ENCODE measurements at regions not wholly inside any gene's neighbourhood (a gene's known extent, or its start where the extent isn't known, plus 50 kb on each side); places are given as distances from the start of the nearest gene placed in this dataset.

GRCh38 chr4:123495530-123495929 lies 98.9 kb downstream of the SPRY1 start:
- no peak overlapping the region for H3K4me3 ChIP-seq (ENCODE audit: low read length)
- peak overlapping the region; percentile 75 for H3K27ac ChIP-seq (ENCODE audit: low read length)
- no peaks in the 10 kb centered on the region for H3K9me3 ChIP-seq (ENCODE audit: control insufficient read depth, low read depth, low read length)
- peaks cover 17% of the 10 kb centered on the region for H3K4me1 ChIP-seq (ENCODE audit: control insufficient read depth, insufficient read depth, low read length)
- no peaks in the 10 kb centered on the region for H3K27me3 ChIP-seq (ENCODE audit: control insufficient read depth, insufficient read depth, low read length)
- H3K36me3 ChIP-seq (ENCODE audit: control insufficient read depth, insufficient read depth, low read length): no peaks in the 10 kb centered on the region
- WGBS (ENCODE audit: insufficient coverage, low lambda C conversion rate): no CpG with 5 or more reads among the region's 2 CpGs
- DNase-seq: peak; percentile 77 to 85

GRCh38 chr4:123496421-123496820 lies 99.8 kb downstream of the SPRY1 start:
- no CpG with 5 or more reads among the region's 4 CpGs for whole genome bisulfite sequencing (ENCODE audit: insufficient coverage, low lambda C conversion rate)
- H3K27me3 ChIP-seq (ENCODE audit: control insufficient read depth, insufficient read depth, low read length): no peaks in the 10 kb centered on the region
- peak overlapping the region; percentile 74 for H3K27ac ChIP-seq (ENCODE audit: low read length)
- DNase-seq: peak; percentile 73 to 81
- no peaks in the 10 kb centered on the region for H3K9me3 ChIP-seq (ENCODE audit: control insufficient read depth, low read depth, low read length)
- H3K4me3 ChIP-seq (ENCODE audit: low read length): no peak overlapping the region
- peaks cover 17% of the 10 kb centered on the region for H3K4me1 ChIP-seq (ENCODE audit: control insufficient read depth, insufficient read depth, low read length)
- no peaks in the 10 kb centered on the region for H3K36me3 ChIP-seq (ENCODE audit: control insufficient read depth, insufficient read depth, low read length)

GRCh38 chr4:123497340-123497739 lies 100.7 kb downstream of the SPRY1 start:
- no peak overlapping the region for H3K4me3 ChIP-seq (ENCODE audit: low read length)
- 45% methylated on average over 2 of the region's 6 CpGs for WGBS (ENCODE audit: insufficient coverage, low lambda C conversion rate)
- no peak overlapping the region for H3K27ac ChIP-seq (ENCODE audit: low read length)
- H3K4me1 ChIP-seq (ENCODE audit: control insufficient read depth, insufficient read depth, low read length): peaks cover 17% of the 10 kb centered on the region
- H3K36me3 ChIP-seq (ENCODE audit: control insufficient read depth, insufficient read depth, low read length): no peaks in the 10 kb centered on the region
- DNase-seq: no peak
- H3K27me3 ChIP-seq (ENCODE audit: control insufficient read depth, insufficient read depth, low read length): no peaks in the 10 kb centered on the region
- H3K9me3 ChIP-seq (ENCODE audit: control insufficient read depth, low read depth, low read length): no peaks in the 10 kb centered on the region

- H3K27ac ChIP-seq (ENCODE audit: low read length): no peak overlapping the region
- H3K36me3 ChIP-seq (ENCODE audit: control insufficient read depth, insufficient read depth, low read length): no peaks in the 10 kb centered on the region
- H3K4me3 ChIP-seq (ENCODE audit: low read length): no peak overlapping the region
- DNase-seq: no peak
- peaks cover 5% of the 10 kb centered on the region for H3K4me1 ChIP-seq (ENCODE audit: control insufficient read depth, insufficient read depth, low read length)
- WGBS (ENCODE audit: insufficient coverage, low lambda C conversion rate): 86% methylated on average over 1 of the region's 1 CpG
- H3K27me3 ChIP-seq (ENCODE audit: control insufficient read depth, insufficient read depth, low read length): no peaks in the 10 kb centered on the region
- H3K9me3 ChIP-seq (ENCODE audit: control insufficient read depth, low read depth, low read length): no peaks in the 10 kb centered on the region
These were observed 105.1 kb downstream of the SPRY1 start for GRCh38 chr4:123501733-123502132.

- no peaks in the 10 kb centered on the region for H3K27me3 ChIP-seq (ENCODE audit: control insufficient read depth, insufficient read depth, low read length)
- no CpG with 5 or more reads among the region's 4 CpGs for WGBS (ENCODE audit: insufficient coverage, low lambda C conversion rate)
- no peaks in the 10 kb centered on the region for H3K36me3 ChIP-seq (ENCODE audit: control insufficient read depth, insufficient read depth, low read length)
- H3K9me3 ChIP-seq (ENCODE audit: control insufficient read depth, low read depth, low read length): no peaks in the 10 kb centered on the region
- H3K27ac ChIP-seq (ENCODE audit: low read length): no peak overlapping the region
- H3K4me3 ChIP-seq (ENCODE audit: low read length): no peak overlapping the region
- DNase-seq: peak in 1 of 2 donors; percentile 50
- peaks cover 11% of the 10 kb centered on the region for H3K4me1 ChIP-seq (ENCODE audit: control insufficient read depth, insufficient read depth, low read length)
These were observed 107.2 kb downstream of the SPRY1 start for GRCh38 chr4:123503698-123504363.

GRCh38 chr4:123505095-123506010 lies 108.8 kb downstream of the SPRY1 start:
- WGBS (ENCODE audit: insufficient coverage, low lambda C conversion rate): 3% methylated on average over 4 of the region's 58 CpGs
- no peaks in the 10 kb centered on the region for H3K9me3 ChIP-seq (ENCODE audit: control insufficient read depth, low read depth, low read length)
- no peaks in the 10 kb centered on the region for H3K36me3 ChIP-seq (ENCODE audit: control insufficient read depth, insufficient read depth, low read length)
- H3K27ac ChIP-seq (ENCODE audit: low read length): peak overlapping the region; percentile 86
- peaks cover 11% of the 10 kb centered on the region for H3K4me1 ChIP-seq (ENCODE audit: control insufficient read depth, insufficient read depth, low read length)
- peak overlapping the region; percentile 68 for H3K4me3 ChIP-seq (ENCODE audit: low read length)
- no peaks in the 10 kb centered on the region for H3K27me3 ChIP-seq (ENCODE audit: control insufficient read depth, insufficient read depth, low read length)
- peak; percentile 57 to 85 for DNase-seq

GRCh38 chr4:123506011-123506695 lies 109.6 kb downstream of the SPRY1 start:
- no peaks in the 10 kb centered on the region for H3K36me3 ChIP-seq (ENCODE audit: control insufficient read depth, insufficient read depth, low read length)
- H3K4me3 ChIP-seq (ENCODE audit: low read length): peak overlapping the region; percentile 68
- H3K27ac ChIP-seq (ENCODE audit: low read length): peak overlapping the region; percentile 86
- no peaks in the 10 kb centered on the region for H3K27me3 ChIP-seq (ENCODE audit: control insufficient read depth, insufficient read depth, low read length)
- H3K4me1 ChIP-seq (ENCODE audit: control insufficient read depth, insufficient read depth, low read length): peaks cover 11% of the 10 kb centered on the region
- H3K9me3 ChIP-seq (ENCODE audit: control insufficient read depth, low read depth, low read length): no peaks in the 10 kb centered on the region
- WGBS (ENCODE audit: insufficient coverage, low lambda C conversion rate): 33% methylated on average over 1 of the region's 17 CpGs
- no peak for DNase-seq

- Histone ChIP-seq H3K27me3 (ENCODE audit: control insufficient read depth, insufficient read depth, low read length) (no peaks in the 10 kb centered on the region), H3K27ac (ENCODE audit: low read length) (no peak overlapping the region), H3K9me3 (ENCODE audit: control insufficient read depth, low read depth, low read length) (no peaks in the 10 kb centered on the region), H3K4me3 (ENCODE audit: low read length) (no peak overlapping the region), H3K4me1 (ENCODE audit: control insufficient read depth, insufficient read depth, low read length) (peaks cover 11% of the 10 kb centered on the region), H3K36me3 (ENCODE audit: control insufficient read depth, insufficient read depth, low read length) (no peaks in the 10 kb centered on the region)
- peak; percentile 40 to 56 for DNase-seq
- no CpG with 5 or more reads among the region's 2 CpGs for WGBS (ENCODE audit: insufficient coverage, low lambda C conversion rate)
These were observed 110.8 kb downstream of the SPRY1 start for GRCh38 chr4:123507376-123507775.

GRCh38 chr4:123510221-123510620 lies 113.6 kb downstream of the SPRY1 start:
- H3K4me3 ChIP-seq (ENCODE audit: low read length): no peak overlapping the region
- H3K36me3 ChIP-seq (ENCODE audit: control insufficient read depth, insufficient read depth, low read length): no peaks in the 10 kb centered on the region
- H3K9me3 ChIP-seq (ENCODE audit: control insufficient read depth, low read depth, low read length): no peaks in the 10 kb centered on the region
- WGBS (ENCODE audit: insufficient coverage, low lambda C conversion rate): 86% methylated on average over 1 of the region's 3 CpGs
- DNase-seq: no peak
- peaks cover 11% of the 10 kb centered on the region for H3K4me1 ChIP-seq (ENCODE audit: control insufficient read depth, insufficient read depth, low read length)
- H3K27me3 ChIP-seq (ENCODE audit: control insufficient read depth, insufficient read depth, low read length): no peaks in the 10 kb centered on the region
- H3K27ac ChIP-seq (ENCODE audit: low read length): no peak overlapping the region

- H3K4me3 ChIP-seq (ENCODE audit: low read length): no peak overlapping the region
- WGBS (ENCODE audit: insufficient coverage, low lambda C conversion rate): 100% methylated on average over 2 of the region's 3 CpGs
These were observed 114.1 kb downstream of the SPRY1 start for GRCh38 chr4:123510659-123511058.

More at GRCh38 chr4:123510659-123511058, 114.1 kb downstream of the SPRY1 start:
- no peaks in the 10 kb centered on the region for H3K27me3 ChIP-seq (ENCODE audit: control insufficient read depth, insufficient read depth, low read length)
- no peaks in the 10 kb centered on the region for H3K9me3 ChIP-seq (ENCODE audit: control insufficient read depth, low read depth, low read length)
- H3K27ac ChIP-seq (ENCODE audit: low read length): no peak overlapping the region
- no peaks in the 10 kb centered on the region for H3K36me3 ChIP-seq (ENCODE audit: control insufficient read depth, insufficient read depth, low read length)
- peaks cover 11% of the 10 kb centered on the region for H3K4me1 ChIP-seq (ENCODE audit: control insufficient read depth, insufficient read depth, low read length)
- DNase-seq: no peak

All from large intestine (tissue), 3 donors.